OCI-LY7 (cell line): ENCODE measurements at regions not wholly inside any gene's neighbourhood (a gene's known extent, or its start where the extent isn't known, plus 50 kb on each side); places are given as distances from the start of the nearest gene placed in this dataset.
A peak's percentile ranks its signal among the peaks of the same experiment; 100 is the strongest.

ENCODE experiments used
- BruUV-seq: library from RNA; stranded (reverse); fragments of 400-500 nt; replicated peaks from 2 replicates; lab custom pipeline; 2021; lab: Mats Ljungman, UMichigan
- CTCF ChIA-PET: fragments of 300-600 bp; sonication (Branson Sonifier 250); formaldehyde crosslinking; loops from one replicate; lab custom pipeline; 2022; ENCODE audit warnings: antibody characterized with exemption; ENCODE audit not compliant: unreplicated experiment; lab: Charles Lee
- POLR2A ChIA-PET: fragments of 300-600 bp; sonication (Branson Sonifier 250); formaldehyde crosslinking; loops from one replicate; lab custom pipeline; 2022; ENCODE audit warnings: antibody characterized with exemption; lab: Charles Lee
- DNase-seq: peaks from one replicate; pipeline ENCODE4 v3.0.0-alpha.2; 2015; ENCODE audit warnings: low spot score
- H2AFZ ChIP-seq: fragments of 200-600 bp; sonication (generic), shearing (Covaris generic); 2 replicates; pipeline ENCODE4 v1.6.1; 2014; ENCODE audit warnings: mild to moderate bottlenecking, antibody characterized with exemption, low read length, moderate library complexity
- H3K27ac ChIP-seq: fragments of 200-600 bp; sonication (generic); 2 replicates; pipeline ENCODE4 v1.5.1; 2014; ENCODE audit warnings: mixed run types, low read depth, mild to moderate bottlenecking, moderate library complexity, low read length, inconsistent platforms; ENCODE audit not compliant: poor library complexity, severe bottlenecking
- H3K36me3 ChIP-seq: fragments of 200-600 bp; sonication (generic); 2 replicates; pipeline ENCODE4 v1.6.1; 2014; ENCODE audit warnings: mild to moderate bottlenecking, antibody characterized with exemption, low read length, moderate library complexity, mixed read lengths; ENCODE audit not compliant: insufficient read depth
- H3K4me1 ChIP-seq: fragments of 200-600 bp; sonication (generic); 2 replicates; pipeline ENCODE4 v1.5.1; 2014; ENCODE audit warnings: mild to moderate bottlenecking, low read length; ENCODE audit not compliant: insufficient read depth, poor library complexity, severe bottlenecking
- H3K4me2 ChIP-seq: fragments of 200-600 bp; sonication (generic); 2 replicates; pipeline ENCODE4 v1.6.1; 2014; ENCODE audit warnings: mild to moderate bottlenecking, low read length
- H3K4me3 ChIP-seq: fragments of 200-600 bp; sonication (generic); 2 replicates; pipeline ENCODE4 v1.5.1; 2014; ENCODE audit warnings: mild to moderate bottlenecking, low read depth, low read length; ENCODE audit not compliant: poor library complexity, severe bottlenecking
- H3K79me2 ChIP-seq: fragments of 200-600 bp; sonication (generic); 2 replicates; pipeline ENCODE4 v1.6.1; 2016; ENCODE audit warnings: low read depth, mild to moderate bottlenecking, low read length, moderate library complexity, mixed read lengths; ENCODE audit not compliant: insufficient read depth
- H3K9me2 ChIP-seq: fragments of 200-600 bp; sonication (generic); 2 replicates; pipeline ENCODE4 v1.6.1; 2016; ENCODE audit warnings: mild to moderate bottlenecking, low read length, mixed read lengths; ENCODE audit not compliant: insufficient read depth
- H3K9me3 ChIP-seq: fragments of 200-600 bp; sonication (generic); 2 replicates; pipeline ENCODE4 v1.6.1; 2014; ENCODE audit warnings: mild to moderate bottlenecking, mixed run types, low read length, mixed read lengths
- H4K20me1 ChIP-seq: fragments of 200-600 bp; sonication (generic); 2 replicates; pipeline ENCODE4 v1.6.1; 2014; ENCODE audit warnings: mild to moderate bottlenecking, antibody characterized with exemption, low read length, moderate library complexity, mixed read lengths; ENCODE audit not compliant: insufficient read depth
- EZH2phosphoT487 ChIP-seq: fragments of 200-600 bp; sonication (generic); IDR thresholded peaks from 2 replicates; pipeline ENCODE4 v1.6.1; 2018; ENCODE audit warnings: low read depth, borderline replicate concordance, mild to moderate bottlenecking, mixed run types, antibody characterized with exemption, low read length, moderate library complexity, mixed read lengths
- intact Hi-C: fragments of 100-400 bp; cut with micrococcal nuclease; formaldehyde crosslinking; loops from one replicate; pipeline ENCODE4 v1.10.0; 2022; ENCODE audit not compliant: unreplicated experiment
- TF ChIP-seq, protein P1 (sequence below): fragments of 200-600 bp; sonication (generic); conservative IDR thresholded peaks from 2 replicates; pipeline ENCODE4 v1.5.1; 2014; ENCODE audit warnings: mild to moderate bottlenecking, antibody characterized with exemption, low read length, moderate library complexity, mixed read lengths

DNA sequence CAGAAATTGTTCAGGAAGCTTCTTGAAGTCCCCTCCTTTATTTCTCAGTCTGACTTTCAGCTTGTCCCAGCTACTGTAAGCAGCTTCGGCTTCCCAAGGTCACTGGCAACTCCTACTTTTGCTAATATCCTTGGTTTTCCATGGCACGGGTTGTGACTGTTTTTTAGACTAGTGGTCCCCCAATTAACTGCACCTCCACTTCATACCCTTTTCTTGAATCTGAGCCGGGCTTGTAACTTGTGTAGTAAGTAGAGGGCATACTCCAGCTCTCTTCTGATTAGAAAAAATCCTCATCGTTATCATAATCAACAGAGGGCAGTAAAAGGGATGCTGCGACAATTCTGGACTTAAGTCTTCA lies 162.3 kb upstream of the TNFAIP3 start:
- no peaks in the 10 kb centered on the region for H3K9me2 ChIP-seq
- TF ChIP-seq, protein P1, sequence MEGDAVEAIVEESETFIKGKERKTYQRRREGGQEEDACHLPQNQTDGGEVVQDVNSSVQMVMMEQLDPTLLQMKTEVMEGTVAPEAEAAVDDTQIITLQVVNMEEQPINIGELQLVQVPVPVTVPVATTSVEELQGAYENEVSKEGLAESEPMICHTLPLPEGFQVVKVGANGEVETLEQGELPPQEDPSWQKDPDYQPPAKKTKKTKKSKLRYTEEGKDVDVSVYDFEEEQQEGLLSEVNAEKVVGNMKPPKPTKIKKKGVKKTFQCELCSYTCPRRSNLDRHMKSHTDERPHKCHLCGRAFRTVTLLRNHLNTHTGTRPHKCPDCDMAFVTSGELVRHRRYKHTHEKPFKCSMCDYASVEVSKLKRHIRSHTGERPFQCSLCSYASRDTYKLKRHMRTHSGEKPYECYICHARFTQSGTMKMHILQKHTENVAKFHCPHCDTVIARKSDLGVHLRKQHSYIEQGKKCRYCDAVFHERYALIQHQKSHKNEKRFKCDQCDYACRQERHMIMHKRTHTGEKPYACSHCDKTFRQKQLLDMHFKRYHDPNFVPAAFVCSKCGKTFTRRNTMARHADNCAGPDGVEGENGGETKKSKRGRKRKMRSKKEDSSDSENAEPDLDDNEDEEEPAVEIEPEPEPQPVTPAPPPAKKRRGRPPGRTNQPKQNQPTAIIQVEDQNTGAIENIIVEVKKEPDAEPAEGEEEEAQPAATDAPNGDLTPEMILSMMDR, result no peak
- TF ChIP-seq EZH2phosphoT487, result no peak
- no peaks in the 10 kb centered on the region for H4K20me1 ChIP-seq
- peaks cover 30% of the 10 kb centered on the region for H3K4me1 ChIP-seq
- no peak overlapping the region for H3K4me3 ChIP-seq
- no TSS peak for BruUV-seq
- intact Hi-C loops, result loop anchor here (1.0 to 5.0 kb wide), 7 partner anchors 63 to 404 kb away; no protein-coding TSS in a partner anchor
- peak overlapping the region; percentile 63 for H2AFZ ChIP-seq
- no peak overlapping the region for H3K4me2 ChIP-seq
- POLR2A ChIA-PET, result interaction anchor here (0.6 to 1.3 kb wide), 8 partner anchors 128 to 705 kb away, joined by 3 to 6 read pairs (median 3); partner anchors contain the start of gene TNFAIP3
- H3K9me3 ChIP-seq, result no peaks in the 10 kb centered on the region
- DNase-seq, result no peak
- CTCF ChIA-PET, result interaction anchor here (0.7 to 1.1 kb wide), 4 partner anchors 9 to 270 kb away, joined by 3 to 4 read pairs (median 4); no protein-coding TSS in a partner anchor
- H3K79me2 ChIP-seq, result no peaks in the 10 kb centered on the region
- H3K27ac ChIP-seq, result no peak overlapping the region
- no peaks in the 10 kb centered on the region for H3K36me3 ChIP-seq

DNA sequence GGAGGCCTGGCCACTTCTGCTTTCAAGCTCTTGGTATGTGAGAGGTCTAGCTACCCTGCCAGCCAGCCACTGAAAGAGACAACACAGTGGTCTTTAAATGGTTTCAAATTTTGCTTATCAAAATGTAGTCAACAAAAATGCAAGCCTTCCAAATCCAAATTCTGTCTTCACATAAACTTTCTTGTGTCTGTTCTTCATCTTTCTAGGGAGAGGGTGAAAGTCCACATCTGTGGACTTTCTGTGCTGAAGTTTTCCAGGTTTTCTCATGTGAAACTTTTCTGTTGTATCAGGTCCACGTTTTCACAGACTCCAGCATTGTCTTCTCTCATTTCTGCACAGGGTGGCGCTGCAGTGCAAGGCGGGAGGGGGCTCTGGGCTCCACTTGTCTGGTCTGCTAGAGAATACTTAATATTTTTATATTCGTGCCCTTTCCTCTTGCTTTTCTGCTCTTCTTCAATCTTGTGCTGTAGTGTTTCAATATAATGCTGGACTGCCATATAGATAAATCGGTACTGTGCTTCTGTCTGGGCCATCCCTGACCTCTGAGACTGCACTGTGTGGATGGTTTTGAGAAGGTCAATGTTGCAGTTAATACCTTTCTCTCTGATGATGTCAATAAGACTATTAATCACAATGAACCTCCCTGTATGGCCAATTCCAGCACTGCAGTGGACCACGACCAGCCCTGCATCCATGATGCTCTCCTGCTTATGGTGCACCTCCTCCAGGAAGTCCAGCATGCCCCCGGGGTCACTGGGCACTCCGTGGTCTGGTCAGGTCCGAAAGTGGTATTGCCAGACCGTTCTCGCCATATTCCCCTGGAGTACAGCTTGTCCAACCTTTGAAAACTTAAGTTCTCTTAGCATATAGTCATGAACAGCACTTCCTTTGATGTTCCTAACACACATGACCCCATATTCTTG lies 161.6 kb upstream of the TNFAIP3 start:
- no peaks in the 10 kb centered on the region for H3K36me3 ChIP-seq
- H2AFZ ChIP-seq, result peak overlapping the region; percentile 63
- ChIA-PET CTCF (interaction anchor here (0.7 to 1.6 kb wide), 5 partner anchors 8 to 270 kb away, joined by 3 to 4 read pairs (median 3); no protein-coding TSS in a partner anchor), POLR2A (interaction anchor here (1.0 to 1.3 kb wide), 6 partner anchors 128 to 258 kb away, joined by 3 to 6 read pairs (median 4); partner anchors contain the start of gene TNFAIP3)
- no peak overlapping the region for H3K4me3 ChIP-seq
- no peaks in the 10 kb centered on the region for H4K20me1 ChIP-seq
- BruUV-seq, result no TSS peak
- peak; percentile 60 for DNase-seq
- no peaks in the 10 kb centered on the region for H3K9me2 ChIP-seq
- no peaks in the 10 kb centered on the region for H3K9me3 ChIP-seq
- H3K79me2 ChIP-seq, result no peaks in the 10 kb centered on the region
- no peak overlapping the region for H3K4me2 ChIP-seq
- H3K4me1 ChIP-seq, result peaks cover 30% of the 10 kb centered on the region
- no peak for TF ChIP-seq EZH2phosphoT487
- TF ChIP-seq, protein P1, result peak; percentile 94
- intact Hi-C loops, result loop anchor here (1.0 to 5.0 kb wide), 7 partner anchors 62 to 403 kb away; no protein-coding TSS in a partner anchor
- no peak overlapping the region for H3K27ac ChIP-seq
